ENCODE measurements at regions not wholly inside any gene's neighbourhood (a gene's known extent, or its start where the extent isn't known, plus 50 kb on each side); places are given as distances from the start of the nearest gene placed in this dataset.

- TF ChIP-seq E2F8 (IDR thresholded peaks at IDR 0.05; ENCODE audit: low read depth, partially characterized antibody) = no peak
- TF ChIP-seq NFXL1 (IDR thresholded peaks at IDR 0.05; ENCODE audit: borderline replicate concordance) = no peak
- TF ChIP-seq, protein P1, sequence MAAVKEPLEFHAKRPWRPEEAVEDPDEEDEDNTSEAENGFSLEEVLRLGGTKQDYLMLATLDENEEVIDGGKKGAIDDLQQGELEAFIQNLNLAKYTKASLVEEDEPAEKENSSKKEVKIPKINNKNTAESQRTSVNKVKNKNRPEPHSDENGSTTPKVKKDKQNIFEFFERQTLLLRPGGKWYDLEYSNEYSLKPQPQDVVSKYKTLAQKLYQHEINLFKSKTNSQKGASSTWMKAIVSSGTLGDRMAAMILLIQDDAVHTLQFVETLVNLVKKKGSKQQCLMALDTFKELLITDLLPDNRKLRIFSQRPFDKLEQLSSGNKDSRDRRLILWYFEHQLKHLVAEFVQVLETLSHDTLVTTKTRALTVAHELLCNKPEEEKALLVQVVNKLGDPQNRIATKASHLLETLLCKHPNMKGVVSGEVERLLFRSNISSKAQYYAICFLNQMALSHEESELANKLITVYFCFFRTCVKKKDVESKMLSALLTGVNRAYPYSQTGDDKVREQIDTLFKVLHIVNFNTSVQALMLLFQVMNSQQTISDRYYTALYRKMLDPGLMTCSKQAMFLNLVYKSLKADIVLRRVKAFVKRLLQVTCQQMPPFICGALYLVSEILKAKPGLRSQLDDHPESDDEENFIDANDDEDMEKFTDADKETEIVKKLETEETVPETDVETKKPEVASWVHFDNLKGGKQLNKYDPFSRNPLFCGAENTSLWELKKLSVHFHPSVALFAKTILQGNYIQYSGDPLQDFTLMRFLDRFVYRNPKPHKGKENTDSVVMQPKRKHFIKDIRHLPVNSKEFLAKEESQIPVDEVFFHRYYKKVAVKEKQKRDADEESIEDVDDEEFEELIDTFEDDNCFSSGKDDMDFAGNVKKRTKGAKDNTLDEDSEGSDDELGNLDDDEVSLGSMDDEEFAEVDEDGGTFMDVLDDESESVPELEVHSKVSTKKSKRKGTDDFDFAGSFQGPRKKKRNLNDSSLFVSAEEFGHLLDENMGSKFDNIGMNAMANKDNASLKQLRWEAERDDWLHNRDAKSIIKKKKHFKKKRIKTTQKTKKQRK (IDR thresholded peaks at IDR 0.05; ENCODE audit: low read depth, low read length) = no peak
- TF ChIP-seq DPF2 (IDR thresholded peaks at IDR 0.05) = no peak
- TF ChIP-seq CREM (IDR thresholded peaks at IDR 0.05; ENCODE audit: low read depth) = no peak
Measured at GRCh38 chr18:28904789-28905364, 727.9 kb upstream of the CDH2 start (continued).

DNA sequence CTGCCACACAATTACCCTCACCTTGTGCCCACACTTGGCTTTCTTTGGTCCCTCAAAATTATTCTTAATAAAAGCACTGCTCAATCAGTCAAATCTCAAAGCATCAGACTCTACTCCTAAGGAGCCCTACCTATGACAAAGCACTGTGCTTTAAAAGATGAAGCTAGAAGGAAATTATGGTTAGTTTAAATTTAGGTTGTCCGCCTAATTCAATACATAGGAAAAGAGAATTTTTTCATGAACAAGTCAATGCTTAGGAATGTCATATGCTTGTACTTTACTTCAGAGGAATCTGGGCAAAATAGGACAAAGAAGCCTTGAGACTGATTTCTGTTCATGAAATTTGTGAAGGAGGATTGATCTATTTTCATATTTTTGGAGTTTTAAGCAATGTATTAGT, 726.4 kb upstream of the CDH2 start:
- DNase-seq (ENCODE audit: low read depth, low spot score) = no peak
- ATAC-seq = no peak
- RAD21 ChIA-PET (ENCODE audit: unreplicated experiment) = no interaction called here
- Histone ChIP-seq H3K9me3 (replicated peaks; ENCODE audit: control insufficient read depth, insufficient read depth, low read length) (no peaks in the 10 kb centered on the region), H3K27me3 (replicated peaks in 1 of 2; ENCODE audit: control insufficient read depth in 2 of 2, insufficient read depth in 2 of 2, low read length in 1 of 2) (no peaks in the 10 kb centered on the region), H3K9ac (ENCODE audit: control insufficient read depth, insufficient read depth, low read length) (no peak overlapping the region), H3K4me3 (no peak overlapping the region), H2AFZ (ENCODE audit: control insufficient read depth, low read depth, low read length) (no peak overlapping the region), H3K79me2 (ENCODE audit: control insufficient read depth, insufficient read depth, low read length) (no peaks in the 10 kb centered on the region), H3K27ac (ENCODE audit: control insufficient read depth, insufficient read depth) (no peak overlapping the region), H3K36me3 (ENCODE audit: control insufficient read depth in 2 of 2, insufficient read depth in 2 of 2, low read length in 1 of 2) (no peaks in the 10 kb centered on the region), H3K4me2 (ENCODE audit: control insufficient read depth, insufficient read depth) (no peak overlapping the region), H3K4me1 (ENCODE audit: control insufficient read depth, insufficient read depth, low read length) (no peaks in the 10 kb centered on the region), H4K20me1 (ENCODE audit: control insufficient read depth, insufficient read depth) (no peaks in the 10 kb centered on the region)
- in situ Hi-C loops (cut with MboI) = no loop called here
- POLR2A ChIA-PET = no interaction called here
- WGBS (ENCODE audit: insufficient coverage, insufficient replicate concordance, low lambda C conversion rate, missing lambda C conversion rate) = 0% methylated on average over 1 of the region's 1 CpG
- BruUV-seq (replicated peaks) = no TSS peak
- SMC1A ChIA-PET (ENCODE audit: uncharacterized antibody, unreplicated experiment) = no interaction called here
- CTCF ChIA-PET = no interaction called here
- intact Hi-C loops (cut with micrococcal nuclease; ENCODE audit: unreplicated experiment) = no loop called here
- no peak for FAIRE-seq
- TF ChIP-seq TARDBP (IDR thresholded peaks at IDR 0.05; ENCODE audit: borderline replicate concordance) (no peak), NFYA (IDR thresholded peaks at IDR 0.05; ENCODE audit: borderline replicate concordance, low read depth, low read length) (no peak), ZNF207 (IDR thresholded peaks at IDR 0.05; ENCODE audit: borderline replicate concordance) (no peak), PAX5 (IDR thresholded peaks at IDR 0.05; ENCODE audit: borderline replicate concordance, low read depth, low read length) (no peak), POLR2A (IDR thresholded peaks at IDR 0.05; ENCODE audit: low read depth, low read length) (no peak), CREM (IDR thresholded peaks at IDR 0.05; ENCODE audit: low read depth) (no peak), YBX1 (IDR thresholded peaks at IDR 0.05) (no peak), MYB (IDR thresholded peaks at IDR 0.05; ENCODE audit: borderline replicate concordance, low read depth, low read length) (no peak), ZNF24 (IDR thresholded peaks at IDR 0.05) (no peak), HDAC2 (IDR thresholded peaks at IDR 0.05) (no peak), KDM1A (IDR thresholded peaks at IDR 0.05; ENCODE audit: borderline replicate concordance) (no peak)
- TF ChIP-seq, protein P2, sequence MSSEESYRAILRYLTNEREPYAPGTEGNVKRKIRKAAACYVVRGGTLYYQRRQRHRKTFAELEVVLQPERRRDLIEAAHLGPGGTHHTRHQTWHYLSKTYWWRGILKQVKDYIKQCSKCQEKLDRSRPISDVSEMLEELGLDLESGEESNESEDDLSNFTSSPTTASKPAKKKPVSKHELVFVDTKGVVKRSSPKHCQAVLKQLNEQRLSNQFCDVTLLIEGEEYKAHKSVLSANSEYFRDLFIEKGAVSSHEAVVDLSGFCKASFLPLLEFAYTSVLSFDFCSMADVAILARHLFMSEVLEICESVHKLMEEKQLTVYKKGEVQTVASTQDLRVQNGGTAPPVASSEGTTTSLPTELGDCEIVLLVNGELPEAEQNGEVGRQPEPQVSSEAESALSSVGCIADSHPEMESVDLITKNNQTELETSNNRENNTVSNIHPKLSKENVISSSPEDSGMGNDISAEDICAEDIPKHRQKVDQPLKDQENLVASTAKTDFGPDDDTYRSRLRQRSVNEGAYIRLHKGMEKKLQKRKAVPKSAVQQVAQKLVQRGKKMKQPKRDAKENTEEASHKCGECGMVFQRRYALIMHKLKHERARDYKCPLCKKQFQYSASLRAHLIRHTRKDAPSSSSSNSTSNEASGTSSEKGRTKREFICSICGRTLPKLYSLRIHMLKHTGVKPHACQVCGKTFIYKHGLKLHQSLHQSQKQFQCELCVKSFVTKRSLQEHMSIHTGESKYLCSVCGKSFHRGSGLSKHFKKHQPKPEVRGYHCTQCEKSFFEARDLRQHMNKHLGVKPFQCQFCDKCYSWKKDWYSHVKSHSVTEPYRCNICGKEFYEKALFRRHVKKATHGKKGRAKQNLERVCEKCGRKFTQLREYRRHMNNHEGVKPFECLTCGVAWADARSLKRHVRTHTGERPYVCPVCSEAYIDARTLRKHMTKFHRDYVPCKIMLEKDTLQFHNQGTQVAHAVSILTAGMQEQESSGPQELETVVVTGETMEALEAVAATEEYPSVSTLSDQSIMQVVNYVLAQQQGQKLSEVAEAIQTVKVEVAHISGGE (CRISPR knock-in tag; IDR thresholded peaks at IDR 0.05) = no peak
